Natural killer cell (primary cell): ENCODE measurements at regions not wholly inside any gene's neighbourhood (a gene's known extent, or its start where the extent isn't known, plus 50 kb on each side); places are given as distances from the start of the nearest gene placed in this dataset.

Source experiments
- ATAC-seq, 3 donors: fragments of 150-1000 bp in 2 of 3; fragments of 200-7000 bp in 1 of 3; cut with Tn5 transposase; 1 replicate in 1 of 3; 2 replicates in 2 of 3; pipeline ENCODE4 v1.10.0; 2021; ENCODE audit warnings: mild to moderate bottlenecking in 2 of 3, moderate library complexity in 2 of 3
- DNase-seq, 2 donors: peaks; one replicate each; pipeline versions ENCODE4 v3.0.0 to v3.0.0-alpha.2; 2013 to 2021; ENCODE audit warnings: mixed read lengths in 1 of 2
- H3K27ac ChIP-seq: one replicate; pipeline ENCODE4 v1.5.1; 2013; ENCODE audit warnings: mild to moderate bottlenecking, low read length
- H3K27me3 ChIP-seq: one replicate; pipeline ENCODE4 v1.6.1; 2013; ENCODE audit warnings: low read length; ENCODE audit not compliant: control insufficient read depth, insufficient read depth
- H3K36me3 ChIP-seq: one replicate; pipeline ENCODE4 v1.6.1; 2013; ENCODE audit warnings: low read length; ENCODE audit not compliant: control insufficient read depth, insufficient read depth
- H3K4me1 ChIP-seq: one replicate; pipeline ENCODE4 v1.6.1; 2013; ENCODE audit warnings: low read length; ENCODE audit not compliant: control insufficient read depth, insufficient read depth
- H3K4me3 ChIP-seq: one replicate; pipeline ENCODE4 v1.5.1; 2013; ENCODE audit warnings: low read length
- H3K9me3 ChIP-seq: one replicate; pipeline ENCODE4 v1.6.1; 2013; ENCODE audit warnings: low read length; ENCODE audit not compliant: control insufficient read depth, insufficient read depth
- H3K27ac Mint-ChIP-seq, 2 donors: one replicate each; pipeline ENCODE4 v1.8.0; 2022; ENCODE audit warnings: mild to moderate bottlenecking in 2 of 2, mixed read lengths in 2 of 2, moderate library complexity in 1 of 2
- H3K27me3 Mint-ChIP-seq, 2 donors: one replicate each; pipeline ENCODE4 v1.8.0; 2022; ENCODE audit warnings: low read depth in 2 of 2, mixed read lengths in 2 of 2
- H3K36me3 Mint-ChIP-seq: one replicate; pipeline ENCODE4 v1.8.0; 2022; ENCODE audit warnings: mixed read lengths
- H3K4me1 Mint-ChIP-seq, 2 donors: one replicate each; pipeline ENCODE4 v1.8.0; 2022; ENCODE audit warnings: mixed read lengths in 2 of 2
- H3K4me3 Mint-ChIP-seq: one replicate; pipeline ENCODE4 v1.8.0; 2022; ENCODE audit warnings: mild to moderate bottlenecking, moderate library complexity, mixed read lengths
- H3K9me3 Mint-ChIP-seq, 2 donors: one replicate each; pipeline ENCODE4 v1.8.0; 2022; ENCODE audit warnings: mixed read lengths in 2 of 2
- CTCF ChIP-seq: fragments of 200-600 bp; IDR thresholded peaks from one replicate; pipeline ENCODE4 v1.8.0; 2022; ENCODE audit warnings: antibody characterized with exemption
- WGBS: methylation state at CpG from one replicate; pipeline ENCODE4 v1.1.7; 2013; ENCODE audit warnings: missing lambda C conversion rate; ENCODE audit not compliant: insufficient coverage; 5-methylcytosine and 5-hydroxymethylcytosine counted together
- intact Hi-C: fragments of 100-400 bp; cut with micrococcal nuclease; formaldehyde crosslinking; loops from one replicate; pipeline ENCODE4 v1.14.2; 2022

DNA sequence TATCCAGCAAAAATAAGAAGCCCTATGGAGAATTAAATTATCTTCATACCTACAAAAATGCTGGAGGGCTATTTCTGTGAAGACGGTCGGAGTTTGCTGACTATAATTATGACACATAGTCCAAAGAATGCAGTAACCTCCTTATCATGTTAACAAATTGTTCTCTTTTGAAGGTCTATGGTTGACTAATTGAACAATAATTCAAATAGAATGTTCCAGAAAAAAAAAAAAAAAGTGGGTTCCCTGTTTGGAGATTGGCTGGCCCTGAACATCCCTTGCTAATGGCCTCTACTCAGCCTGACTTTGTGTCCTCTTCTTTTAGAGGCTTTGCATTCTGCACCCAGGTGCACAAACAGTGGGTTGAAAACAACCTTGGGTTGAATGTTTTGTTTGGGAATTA, 82.8 kb upstream of the CCBE1 start:
- no peaks in the 10 kb centered on the region for H3K4me1 Mint-ChIP-seq
- H3K4me3 Mint-ChIP-seq = no peak overlapping the region
- H3K36me3 ChIP-seq = no peaks in the 10 kb centered on the region
- H3K9me3 Mint-ChIP-seq = no peaks in the 10 kb centered on the region
- H3K27ac ChIP-seq = no peak overlapping the region
- ATAC-seq (no peak), DNase-seq (no peak)
- no peak overlapping the region for H3K27ac Mint-ChIP-seq
- no peaks in the 10 kb centered on the region for H3K36me3 Mint-ChIP-seq
- no peak for TF ChIP-seq CTCF
- WGBS = no CpG with 5 or more reads among the region's 2 CpGs
- H3K4me1 ChIP-seq = no peaks in the 10 kb centered on the region
- intact Hi-C loops = no loop called here
- H3K27me3 Mint-ChIP-seq = peaks cover 0 to 4% of the 10 kb centered on the region in 2 donors
- no peaks in the 10 kb centered on the region for H3K9me3 ChIP-seq
- H3K27me3 ChIP-seq = no peaks in the 10 kb centered on the region
- H3K4me3 ChIP-seq = no peak overlapping the region

DNA sequence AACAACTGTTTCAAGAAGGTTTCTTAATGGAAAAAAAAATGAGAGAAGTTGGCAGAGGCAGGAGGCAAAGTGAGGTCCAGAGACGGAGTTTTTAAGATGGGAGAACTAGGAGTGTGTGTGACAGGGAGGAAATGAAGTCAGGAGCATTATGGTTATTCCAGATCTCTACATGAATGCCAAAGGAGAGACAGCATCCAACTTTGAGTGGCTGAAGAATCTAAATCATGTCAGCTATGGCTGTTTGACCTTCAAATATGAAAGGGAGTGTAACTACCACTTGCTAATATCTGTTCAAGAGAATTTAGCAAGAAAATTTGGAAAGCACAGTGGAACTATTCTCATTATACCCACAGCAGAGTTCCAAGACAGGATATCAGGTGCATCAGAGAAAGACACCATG, 81.2 kb upstream of the CCBE1 start:
- no peak overlapping the region for H3K4me3 ChIP-seq
- peaks cover 0 to 8% of the 10 kb centered on the region in 2 donors for H3K27me3 Mint-ChIP-seq
- no peaks in the 10 kb centered on the region for H3K36me3 Mint-ChIP-seq
- no peaks in the 10 kb centered on the region for H3K9me3 Mint-ChIP-seq
- no peaks in the 10 kb centered on the region for H3K27me3 ChIP-seq
- H3K4me3 Mint-ChIP-seq = no peak overlapping the region
- TF ChIP-seq CTCF = no peak
- intact Hi-C loops = no loop called here
- DNase-seq = no peak
- no peak for ATAC-seq
- no peaks in the 10 kb centered on the region for H3K9me3 ChIP-seq
- H3K27ac ChIP-seq = no peak overlapping the region
- no peaks in the 10 kb centered on the region for H3K4me1 Mint-ChIP-seq
- H3K36me3 ChIP-seq = no peaks in the 10 kb centered on the region
- no peak overlapping the region for H3K27ac Mint-ChIP-seq
- WGBS = 79% methylated on average over 1 of the region's 1 CpG
- H3K4me1 ChIP-seq = no peaks in the 10 kb centered on the region

- DNase-seq = no peak
- no peaks in the 10 kb centered on the region for H3K36me3 Mint-ChIP-seq
Observed at GRCh38 chr18:59777636-59778035, 80.4 kb upstream of the CCBE1 start.

More at GRCh38 chr18:59777636-59778035, 80.4 kb upstream of the CCBE1 start:
- peaks cover under 1 to 2% of the 10 kb centered on the region in 2 donors for H3K9me3 Mint-ChIP-seq
- ATAC-seq = no peak
- no peaks in the 10 kb centered on the region for H3K4me1 Mint-ChIP-seq
- H3K4me3 ChIP-seq = no peak overlapping the region
- no peaks in the 10 kb centered on the region for H3K27me3 ChIP-seq
- H3K4me3 Mint-ChIP-seq = no peak overlapping the region
- 98% methylated on average over 4 of the region's 5 CpGs for WGBS
- no peak for TF ChIP-seq CTCF
- no peak overlapping the region for H3K27ac Mint-ChIP-seq
- no peaks in the 10 kb centered on the region for H3K9me3 ChIP-seq
- no peak overlapping the region for H3K27ac ChIP-seq
- H3K36me3 ChIP-seq = no peaks in the 10 kb centered on the region
- intact Hi-C loops = no loop called here
- H3K4me1 ChIP-seq = no peaks in the 10 kb centered on the region
- peaks cover 0 to 3% of the 10 kb centered on the region in 2 donors for H3K27me3 Mint-ChIP-seq
